ENCODE measurements at regions not wholly inside any gene's neighbourhood (a gene's known extent, or its start where the extent isn't known, plus 50 kb on each side); places are given as distances from the start of the nearest gene placed in this dataset.

DNA sequence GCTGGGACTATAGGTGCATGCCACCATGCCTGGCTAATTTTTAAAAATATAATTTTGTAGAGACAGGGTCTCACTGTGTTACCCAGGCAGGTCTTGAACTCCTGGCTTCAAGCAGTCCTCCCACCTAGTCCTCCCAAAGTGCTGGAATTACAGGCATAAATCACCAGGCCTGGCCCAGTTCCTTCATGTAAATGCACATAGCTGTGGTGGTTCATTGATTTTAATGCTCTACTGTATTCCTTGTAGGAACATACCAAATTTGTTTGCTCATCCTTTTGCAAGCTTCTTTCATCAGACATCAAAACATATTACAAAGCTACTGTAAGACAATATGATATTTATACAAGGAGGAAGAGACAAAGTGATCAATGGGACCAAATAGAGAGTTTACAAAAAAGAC is 237.5 kb upstream of the ESRRG start:
- H3K36me3 ChIP-seq (replicated peaks; ENCODE audit: low read depth, low read length): no peaks in the 10 kb centered on the region
- H3K4me2 ChIP-seq (ENCODE audit: low read length): no peak overlapping the region
- TF ChIP-seq EZH2phosphoT487 (IDR thresholded peaks at IDR 0.05; ENCODE audit: low read depth): no peak
- no peak for TF ChIP-seq CTCF (IDR thresholded peaks at IDR 0.05; ENCODE audit: low read depth, low read length)
- no peaks in the 10 kb centered on the region for H3K4me1 ChIP-seq (ENCODE audit: low read length)
- H4K20me1 ChIP-seq (ENCODE audit: insufficient read depth, low read length): no peaks in the 10 kb centered on the region
- H3K9me3 ChIP-seq (ENCODE audit: insufficient read depth, low read length): no peaks in the 10 kb centered on the region
- no peaks in the 10 kb centered on the region for H3K79me2 ChIP-seq (ENCODE audit: low read length)
- H3K9ac ChIP-seq (ENCODE audit: low read length): no peak overlapping the region
- H3K27ac ChIP-seq (ENCODE audit: low read length): no peak overlapping the region
- H3K27me3 ChIP-seq (ENCODE audit: low read depth, low read length): no peaks in the 10 kb centered on the region
- H3K4me3 ChIP-seq (ENCODE audit: low read length): no peak overlapping the region
- H2AFZ ChIP-seq (ENCODE audit: low read depth, low read length): no peak overlapping the region

GRCh38 chr1:216958569-216958968 is 235.3 kb upstream of the ESRRG start:
- H3K27me3 ChIP-seq (ENCODE audit: low read depth, low read length): no peaks in the 10 kb centered on the region
- no peak overlapping the region for H2AFZ ChIP-seq (ENCODE audit: low read depth, low read length)
- no peak overlapping the region for H3K4me2 ChIP-seq (ENCODE audit: low read length)
- H3K4me3 ChIP-seq (ENCODE audit: low read length): no peak overlapping the region
- H3K9ac ChIP-seq (ENCODE audit: low read length): no peak overlapping the region
- no peaks in the 10 kb centered on the region for H3K36me3 ChIP-seq (replicated peaks; ENCODE audit: low read depth, low read length)
- no peaks in the 10 kb centered on the region for H3K79me2 ChIP-seq (ENCODE audit: low read length)
- H3K4me1 ChIP-seq (ENCODE audit: low read length): no peaks in the 10 kb centered on the region
- H3K9me3 ChIP-seq (ENCODE audit: insufficient read depth, low read length): no peaks in the 10 kb centered on the region
- H3K27ac ChIP-seq (ENCODE audit: low read length): no peak overlapping the region
- H4K20me1 ChIP-seq (ENCODE audit: insufficient read depth, low read length): no peaks in the 10 kb centered on the region
- TF ChIP-seq EZH2phosphoT487 (IDR thresholded peaks at IDR 0.05; ENCODE audit: low read depth) (no peak), CTCF (IDR thresholded peaks at IDR 0.05; ENCODE audit: low read depth, low read length) (no peak)

DNA sequence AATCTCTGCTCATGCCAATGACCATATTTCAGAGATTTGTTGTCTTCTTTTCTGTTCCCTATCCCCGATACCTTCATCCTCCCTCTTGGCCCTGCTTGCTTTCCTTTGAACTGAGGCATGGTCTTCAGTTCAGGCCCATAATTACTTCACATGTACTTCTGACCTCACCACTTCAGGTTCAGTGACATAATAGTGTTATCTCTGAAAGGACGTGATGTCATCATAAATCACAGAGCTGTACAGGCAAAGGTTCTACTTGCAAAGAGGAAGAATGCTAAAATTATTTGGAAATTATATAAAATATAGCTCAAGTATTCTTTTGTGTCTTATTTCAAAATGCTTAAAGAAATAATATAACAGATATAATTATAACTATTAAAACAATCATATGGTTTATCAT is 230.3 kb upstream of the ESRRG start:
- Histone ChIP-seq H3K27ac (ENCODE audit: low read length) (no peak overlapping the region), H3K79me2 (ENCODE audit: low read length) (no peaks in the 10 kb centered on the region), H3K9ac (ENCODE audit: low read length) (no peak overlapping the region), H3K36me3 (replicated peaks; ENCODE audit: low read depth, low read length) (no peaks in the 10 kb centered on the region), H3K4me1 (ENCODE audit: low read length) (no peaks in the 10 kb centered on the region), H3K4me2 (ENCODE audit: low read length) (no peak overlapping the region), H4K20me1 (ENCODE audit: insufficient read depth, low read length) (no peaks in the 10 kb centered on the region), H2AFZ (ENCODE audit: low read depth, low read length) (no peak overlapping the region), H3K27me3 (ENCODE audit: low read depth, low read length) (no peaks in the 10 kb centered on the region), H3K4me3 (ENCODE audit: low read length) (no peak overlapping the region), H3K9me3 (ENCODE audit: insufficient read depth, low read length) (no peaks in the 10 kb centered on the region)
- no peak for TF ChIP-seq CTCF (IDR thresholded peaks at IDR 0.05; ENCODE audit: low read depth, low read length)
- TF ChIP-seq EZH2phosphoT487 (IDR thresholded peaks at IDR 0.05; ENCODE audit: low read depth): no peak

DNA sequence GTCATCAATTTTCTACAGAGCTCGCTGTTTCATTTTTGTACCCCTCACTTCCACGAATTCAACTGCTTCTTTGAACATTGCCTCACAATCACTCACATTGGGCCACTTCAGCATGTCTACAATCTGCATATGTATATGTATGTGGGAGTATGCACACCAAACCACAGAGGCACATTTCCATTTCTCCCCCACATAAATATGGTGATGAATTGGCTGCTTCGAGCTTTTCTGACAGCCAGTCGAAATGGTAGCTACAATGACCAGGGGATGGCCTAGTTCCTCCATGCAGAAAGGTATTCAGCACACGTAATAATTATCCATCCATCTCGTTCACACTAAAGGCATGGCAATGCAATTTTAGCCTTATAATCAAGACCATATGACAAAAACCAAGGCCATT is 229.6 kb upstream of the ESRRG start:
- Histone ChIP-seq H3K4me1 (ENCODE audit: low read length) (no peaks in the 10 kb centered on the region), H2AFZ (ENCODE audit: low read depth, low read length) (no peak overlapping the region), H3K27me3 (ENCODE audit: low read depth, low read length) (no peaks in the 10 kb centered on the region), H3K9ac (ENCODE audit: low read length) (no peak overlapping the region), H3K79me2 (ENCODE audit: low read length) (no peaks in the 10 kb centered on the region), H3K36me3 (replicated peaks; ENCODE audit: low read depth, low read length) (no peaks in the 10 kb centered on the region), H3K9me3 (ENCODE audit: insufficient read depth, low read length) (no peaks in the 10 kb centered on the region), H4K20me1 (ENCODE audit: insufficient read depth, low read length) (no peaks in the 10 kb centered on the region), H3K27ac (ENCODE audit: low read length) (no peak overlapping the region), H3K4me2 (ENCODE audit: low read length) (no peak overlapping the region), H3K4me3 (ENCODE audit: low read length) (no peak overlapping the region)
- no peak for TF ChIP-seq CTCF (IDR thresholded peaks at IDR 0.05; ENCODE audit: low read depth, low read length)
- no peak for TF ChIP-seq EZH2phosphoT487 (IDR thresholded peaks at IDR 0.05; ENCODE audit: low read depth)

All from OCI-LY3 (cell line).